GM23248 (cell line): ENCODE measurements at regions not wholly inside any gene's neighbourhood (a gene's known extent, or its start where the extent isn't known, plus 50 kb on each side); places are given as distances from the start of the nearest gene placed in this dataset.

Source experiments
- DNase-seq: peaks from one replicate; pipeline ENCODE4 v3.0.0-alpha.2; 2015
- H2AFZ ChIP-seq: fragments of 200-600 bp; sonication (generic); 2 replicates; pipeline ENCODE4 v1.6.1; 2016; ENCODE audit warnings: antibody characterized with exemption
- H3F3A ChIP-seq: fragments of 200-600 bp; sonication (generic); 2 replicates; pipeline ENCODE4 v1.6.1; 2016; ENCODE audit warnings: mild to moderate bottlenecking, antibody characterized with exemption, mixed run types; ENCODE audit not compliant: insufficient read depth
- H3K27ac ChIP-seq: fragments of 200-600 bp; sonication (generic); 2 replicates; pipeline ENCODE4 v1.5.1; 2016; ENCODE audit warnings: mild to moderate bottlenecking
- H3K27me3 ChIP-seq: fragments of 200-600 bp; sonication (generic); replicated peaks from 2 replicates; pipeline ENCODE4 v1.6.1; 2016; ENCODE audit warnings: mild to moderate bottlenecking; ENCODE audit not compliant: insufficient read depth
- H3K36me3 ChIP-seq: fragments of 200-600 bp; sonication (generic); 2 replicates; pipeline ENCODE4 v1.6.1; 2016; ENCODE audit warnings: low read depth, mild to moderate bottlenecking
- H3K4me1 ChIP-seq: fragments of 200-600 bp; sonication (generic); 2 replicates; pipeline ENCODE4 v1.6.1; 2016; ENCODE audit warnings: mild to moderate bottlenecking; ENCODE audit not compliant: insufficient read depth
- H3K4me2 ChIP-seq: fragments of 200-600 bp; sonication (generic); one replicate; pipeline ENCODE4 v1.6.1; 2016; ENCODE audit warnings: mild to moderate bottlenecking; ENCODE audit not compliant: unreplicated experiment
- H3K4me3 ChIP-seq: fragments of 200-600 bp; sonication (generic); 2 replicates; pipeline ENCODE4 v1.5.1; 2016; ENCODE audit warnings: mild to moderate bottlenecking
- H3K79me2 ChIP-seq: fragments of 200-600 bp; sonication (generic); 2 replicates; pipeline ENCODE4 v1.6.1; 2016; ENCODE audit warnings: mild to moderate bottlenecking; ENCODE audit not compliant: insufficient read depth
- H3K9ac ChIP-seq: fragments of 200-600 bp; sonication (generic); 2 replicates; pipeline ENCODE4 v1.6.1; 2016; ENCODE audit warnings: mild to moderate bottlenecking
- H3K9me2 ChIP-seq: fragments of 200-600 bp; sonication (generic); 2 replicates; pipeline ENCODE4 v1.6.1; 2016; ENCODE audit warnings: mixed run types, mild to moderate bottlenecking, moderate library complexity; ENCODE audit not compliant: insufficient read depth
- H3K9me3 ChIP-seq: fragments of 200-600 bp; sonication (generic); one replicate; pipeline ENCODE4 v1.6.1; 2017; ENCODE audit warnings: low read depth
- H4K20me1 ChIP-seq: fragments of 200-600 bp; sonication (generic); 2 replicates; pipeline ENCODE4 v1.6.0; 2016; ENCODE audit not compliant: insufficient read depth
- EZH2 ChIP-seq: fragments of 200-600 bp; sonication (generic); IDR thresholded peaks from 2 replicates; pipeline ENCODE4 v1.6.1; 2018; ENCODE audit warnings: antibody characterized with exemption, mild to moderate bottlenecking; ENCODE audit not compliant: insufficient read depth, poor library complexity, severe bottlenecking
- EZH2phosphoT487 ChIP-seq: fragments of 200-600 bp; sonication (generic); IDR thresholded peaks from 2 replicates; pipeline ENCODE4 v1.6.1; 2018; ENCODE audit warnings: antibody characterized with exemption, moderate library complexity, mild to moderate bottlenecking, low read depth; ENCODE audit not compliant: insufficient read depth
- WGBS, 2 experiments: methylation state at CpG; one replicate each; pipeline ENCODE4 v1.1.6; 2015 to 2017; ENCODE audit warnings: low lambda C conversion rate in 2 of 2, low coverage in 1 of 2; ENCODE audit errors: missing lambda C conversion rate in 2 of 2; 5-methylcytosine and 5-hydroxymethylcytosine counted together
- in situ Hi-C: fragments of 300-500 bp; cut with MboI; formaldehyde crosslinking; loops from 2 replicates; pipeline ENCODE4 v1.15.0; 2020

GRCh38 chr17:33939959-33940358 lies 315.1 kb upstream of the CCL2 start:
- in situ Hi-C loops, result no loop called here
- WGBS, 2 experiments, result 53 to 58% methylated on average over 4 of the region's 4 CpGs

GRCh38 chr17:33940769-33941370 lies 314.2 kb upstream of the CCL2 start:
- TF ChIP-seq EZH2, result no peak
- no peak for TF ChIP-seq EZH2phosphoT487
- Histone ChIP-seq H3K4me2 (no peak overlapping the region), H3K4me1 (no peaks in the 10 kb centered on the region), H3K27me3 (peaks cover under 1% of the 10 kb centered on the region; the same call in 1 of the 2 replicates), H3K9ac (no peak overlapping the region), H3K36me3 (no peaks in the 10 kb centered on the region), H3K9me3 (no peaks in the 10 kb centered on the region), H3K79me2 (no peaks in the 10 kb centered on the region), H3K4me3 (no peak overlapping the region), H2AFZ (no peak overlapping the region), H3K27ac (no peak overlapping the region), H3K9me2 (no peaks in the 10 kb centered on the region), H3F3A (no peaks in the 10 kb centered on the region), H4K20me1 (no peaks in the 10 kb centered on the region)
- WGBS, 2 experiments, result 4 to 8% methylated on average over 7 of the region's 7 CpGs
- no peak for DNase-seq
- in situ Hi-C loops, result no loop called here

More at GRCh38 chr17:33939959-33940358, 315.1 kb upstream of the CCL2 start:
- Histone ChIP-seq H3K4me1 (no peaks in the 10 kb centered on the region), H3F3A (no peaks in the 10 kb centered on the region), H3K9ac (no peak overlapping the region), H3K36me3 (no peaks in the 10 kb centered on the region), H4K20me1 (no peaks in the 10 kb centered on the region), H3K9me2 (no peaks in the 10 kb centered on the region), H3K9me3 (no peaks in the 10 kb centered on the region), H3K4me3 (no peak overlapping the region), H3K27me3 (peaks cover 9% of the 10 kb centered on the region), H3K4me2 (no peak overlapping the region), H2AFZ (no peak overlapping the region), H3K79me2 (no peaks in the 10 kb centered on the region), H3K27ac (no peak overlapping the region)
- no peak for DNase-seq
- TF ChIP-seq EZH2phosphoT487 (no peak), EZH2 (no peak)

- Histone ChIP-seq H4K20me1 (no peaks in the 10 kb centered on the region), H3K4me1 (no peaks in the 10 kb centered on the region), H2AFZ (no peak overlapping the region), H3K4me3 (no peak overlapping the region), H3F3A (no peaks in the 10 kb centered on the region), H3K27ac (no peak overlapping the region), H3K27me3 (no peaks in the 10 kb centered on the region; the same call in 1 of the 2 replicates), H3K36me3 (no peaks in the 10 kb centered on the region), H3K9ac (no peak overlapping the region), H3K9me3 (no peaks in the 10 kb centered on the region), H3K9me2 (no peaks in the 10 kb centered on the region), H3K4me2 (no peak overlapping the region), H3K79me2 (no peaks in the 10 kb centered on the region)
- in situ Hi-C loops, result no loop called here
- DNase-seq, result no peak
- 32 to 35% methylated on average over 6 of the region's 6 CpGs for WGBS, 2 experiments
- no peak for TF ChIP-seq EZH2
- no peak for TF ChIP-seq EZH2phosphoT487
Measured at GRCh38 chr17:33941744-33942143, 313.3 kb upstream of the CCL2 start.

- in situ Hi-C loops, result no loop called here
- H3K4me1 ChIP-seq, result no peaks in the 10 kb centered on the region
- H3K4me3 ChIP-seq, result no peak overlapping the region
- no peak overlapping the region for H3K9ac ChIP-seq
- no peaks in the 10 kb centered on the region for H3K36me3 ChIP-seq
- H3K4me2 ChIP-seq, result no peak overlapping the region
- H3K9me2 ChIP-seq, result no peaks in the 10 kb centered on the region
- TF ChIP-seq EZH2, result no peak
- TF ChIP-seq EZH2phosphoT487, result no peak
- no peaks in the 10 kb centered on the region for H3K79me2 ChIP-seq
- H3K9me3 ChIP-seq, result no peaks in the 10 kb centered on the region
- no peaks in the 10 kb centered on the region for H4K20me1 ChIP-seq
- H3K27ac ChIP-seq, result no peak overlapping the region
- no peaks in the 10 kb centered on the region; the same call in 1 of the 2 replicates for H3K27me3 ChIP-seq
- no peak for DNase-seq
- H3F3A ChIP-seq, result no peaks in the 10 kb centered on the region
- H2AFZ ChIP-seq, result no peak overlapping the region
- WGBS, 2 experiments, result 27 to 29% methylated on average over 4 of the region's 4 CpGs
Measured at GRCh38 chr17:33942414-33942813, 312.7 kb upstream of the CCL2 start.

GRCh38 chr17:33944412-33944811 lies 310.7 kb upstream of the CCL2 start:
- H3K36me3 ChIP-seq, result no peaks in the 10 kb centered on the region
- H3K79me2 ChIP-seq, result no peaks in the 10 kb centered on the region
- H3K9me3 ChIP-seq, result no peaks in the 10 kb centered on the region
- 28 to 35% methylated on average over 4 of the region's 4 CpGs for WGBS, 2 experiments
- no peaks in the 10 kb centered on the region; the same call in 1 of the 2 replicates for H3K27me3 ChIP-seq
- no peaks in the 10 kb centered on the region for H3K9me2 ChIP-seq
- in situ Hi-C loops, result no loop called here
- H3K9ac ChIP-seq, result no peak overlapping the region
- no peak overlapping the region for H2AFZ ChIP-seq
- H4K20me1 ChIP-seq, result no peaks in the 10 kb centered on the region
- H3F3A ChIP-seq, result no peaks in the 10 kb centered on the region
- no peak overlapping the region for H3K4me3 ChIP-seq
- no peaks in the 10 kb centered on the region for H3K4me1 ChIP-seq
- TF ChIP-seq EZH2phosphoT487 (no peak), EZH2 (no peak)
- H3K4me2 ChIP-seq, result no peak overlapping the region
- no peak for DNase-seq
- no peak overlapping the region for H3K27ac ChIP-seq
